T-cell (primary cell): ENCODE measurements at regions not wholly inside any gene's neighbourhood (a gene's known extent, or its start where the extent isn't known, plus 50 kb on each side); places are given as distances from the start of the nearest gene placed in this dataset.

ENCODE experiments used
- ATAC-seq, 4 experiments: fragments of 200-7000 bp in 3 of 4; fragments of 150-1000 bp in 1 of 4; cut with Tn5 transposase; replicated peaks in 1 of 4; 1 replicate in 3 of 4; 2 replicates in 1 of 4; pipeline ENCODE4 v1.10.0; 2021; ENCODE audit warnings: moderate library complexity in 3 of 4, mild to moderate bottlenecking in 2 of 4, moderate number of reproducible peaks in 1 of 4
- CTCF ChIA-PET, 2 donors: fragments of 300-600 bp; sonication (Branson Sonifier 250); formaldehyde crosslinking; loops; one replicate each; lab custom pipeline; 2022; ENCODE audit warnings: antibody characterized with exemption in 2 of 2; lab: Charles Lee
- POLR2A ChIA-PET, 2 donors: fragments of 300-600 bp; sonication (Branson Sonifier 250); formaldehyde crosslinking; loops; one replicate each; lab custom pipeline; 2022; ENCODE audit warnings: antibody characterized with exemption in 2 of 2; lab: Charles Lee
- DNase-seq, 35 experiments: peaks; one replicate each; pipeline versions ENCODE4 v3.0.0 to v3.0.0-alpha.2; 2013 to 2023
- H3K27ac ChIP-seq: one replicate; pipeline ENCODE4 v1.5.1; 2013; ENCODE audit warnings: low read length
- H3K27me3 ChIP-seq, 2 experiments: replicated peaks in 1 of 2; 1 replicate in 1 of 2; 2 replicates in 1 of 2; pipeline versions ENCODE4 v1.6.1 to v1.7.0; 2013; ENCODE audit warnings: low read length in 1 of 2, mixed read lengths in 1 of 2; ENCODE audit not compliant: control insufficient read depth in 2 of 2, insufficient read depth in 2 of 2; ENCODE audit errors: extremely low read depth in 1 of 2
- H3K36me3 ChIP-seq, 2 donors: 1 replicate in 1 of 2; 2 replicates in 1 of 2; pipeline versions ENCODE4 v1.6.1 to v1.7.0; 2013; ENCODE audit warnings: low read length in 1 of 2; ENCODE audit not compliant: control insufficient read depth in 2 of 2, insufficient read depth in 1 of 2; ENCODE audit errors: extremely low read depth in 1 of 2
- H3K4me1 ChIP-seq, 2 experiments: 1 replicate in 1 of 2; 2 replicates in 1 of 2; pipeline versions ENCODE4 v1.6.1 to v1.7.0; 2013; ENCODE audit warnings: low read length in 2 of 2, mixed read lengths in 1 of 2; ENCODE audit not compliant: insufficient read depth in 2 of 2, control insufficient read depth in 1 of 2; ENCODE audit errors: extremely low read depth in 1 of 2
- H3K4me3 ChIP-seq, 2 donors: 1 replicate in 1 of 2; 2 replicates in 1 of 2; pipeline versions ENCODE4 v1.5.1 to v1.7.0; 2013; ENCODE audit warnings: mild to moderate bottlenecking in 2 of 2, low read length in 1 of 2, moderate library complexity in 1 of 2; ENCODE audit not compliant: control insufficient read depth in 1 of 2; ENCODE audit errors: extremely low read depth in 1 of 2
- H3K9me3 ChIP-seq: 2 replicates; pipeline ENCODE4 v1.7.0; 2013
- H3K27ac Mint-ChIP-seq, 2 donors: one replicate each; pipeline ENCODE4 v1.8.0; 2020 to 2021; ENCODE audit warnings: mild to moderate bottlenecking in 2 of 2, mixed read lengths in 2 of 2
- H3K27me3 Mint-ChIP-seq, 2 donors: one replicate each; pipeline ENCODE4 v1.8.0; 2021 to 2022; ENCODE audit warnings: mixed read lengths in 2 of 2
- H3K36me3 Mint-ChIP-seq: one replicate; pipeline ENCODE4 v1.8.0; 2021; ENCODE audit warnings: mixed read lengths
- H3K4me1 Mint-ChIP-seq, 3 donors: one replicate each; pipeline ENCODE4 v1.8.0; 2020 to 2022; ENCODE audit warnings: mixed read lengths in 3 of 3, mild to moderate bottlenecking in 1 of 3
- H3K4me3 Mint-ChIP-seq, 3 donors: one replicate each; pipeline ENCODE4 v1.8.0; 2020 to 2022; ENCODE audit warnings: mild to moderate bottlenecking in 3 of 3, mixed read lengths in 3 of 3, moderate library complexity in 3 of 3
- H3K9me3 Mint-ChIP-seq, 3 donors: one replicate each; pipeline ENCODE4 v1.8.0; 2020 to 2022; ENCODE audit warnings: mixed read lengths in 3 of 3
- WGBS: methylation state at CpG from one replicate; pipeline ENCODE4 v1.1.5; 2013; ENCODE audit warnings: missing lambda C conversion rate; ENCODE audit not compliant: insufficient coverage; 5-methylcytosine and 5-hydroxymethylcytosine counted together

GRCh38 chr15:96020797-96021196, 309.7 kb upstream of the NR2F2 start:
- no peaks in the 10 kb centered on the region for H3K36me3 ChIP-seq

DNA sequence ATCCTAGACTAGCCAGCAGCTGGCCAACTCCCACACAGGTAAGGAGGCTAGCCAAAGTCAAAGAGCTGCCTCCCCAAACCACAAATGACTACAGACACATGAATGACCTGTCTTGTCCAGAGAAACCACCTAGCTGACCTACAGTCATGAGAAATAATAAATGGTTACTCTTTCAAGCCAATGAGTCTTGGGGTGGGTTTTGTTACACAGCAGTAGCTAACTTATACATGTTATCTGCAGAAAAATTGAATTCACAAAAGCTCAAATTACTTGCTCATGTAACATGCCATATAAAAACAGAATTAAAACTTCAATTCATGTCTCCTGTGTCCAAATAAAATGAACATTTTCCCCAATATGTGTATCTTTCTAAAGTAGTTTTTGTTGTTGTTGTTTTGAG, 307.4 kb upstream of the NR2F2 start:
- no peak overlapping the region for H3K4me3 Mint-ChIP-seq
- Histone ChIP-seq H3K36me3 (no peaks in the 10 kb centered on the region), H3K4me1 (no peaks in the 10 kb centered on the region), H3K4me3 (no peak overlapping the region), H3K27ac (no peak overlapping the region), H3K9me3 (no peaks in the 10 kb centered on the region), H3K27me3 (peaks cover 2 to 6% of the 10 kb centered on the region in 2 experiments)
- POLR2A ChIA-PET, result interaction anchor here in 1 of 2 donors (0.6 kb wide), 1 partner anchor 1275 kb away, joined by 3 read pairs; no protein-coding TSS in a partner anchor
- H3K27me3 Mint-ChIP-seq, result peaks cover 3 to 8% of the 10 kb centered on the region in 2 donors
- H3K36me3 Mint-ChIP-seq, result no peaks in the 10 kb centered on the region
- H3K9me3 Mint-ChIP-seq, result peaks cover 0 to 3% (median 0%) of the 10 kb centered on the region in 3 donors
- ATAC-seq (no peak), DNase-seq (no peak)
- H3K4me1 Mint-ChIP-seq, result no peaks in the 10 kb centered on the region
- H3K27ac Mint-ChIP-seq, result no peak overlapping the region
- CTCF ChIA-PET, result no interaction called here

More at GRCh38 chr15:96020797-96021196, 309.7 kb upstream of the NR2F2 start:
- no peak overlapping the region for H3K4me3 Mint-ChIP-seq
- peaks cover 0 to 3% (median 0%) of the 10 kb centered on the region in 3 donors for H3K9me3 Mint-ChIP-seq
- ATAC-seq, result no peak
- no peak overlapping the region for H3K27ac Mint-ChIP-seq
- Histone ChIP-seq H3K27me3 (peaks cover 2 to 6% of the 10 kb centered on the region in 2 experiments), H3K4me1 (no peaks in the 10 kb centered on the region), H3K4me3 (no peak overlapping the region), H3K9me3 (no peaks in the 10 kb centered on the region), H3K27ac (no peak overlapping the region)
- H3K27me3 Mint-ChIP-seq, result peaks cover 0 to 12% of the 10 kb centered on the region in 2 donors
- no peaks in the 10 kb centered on the region for H3K36me3 Mint-ChIP-seq
- ChIA-PET CTCF (no interaction called here), POLR2A (no interaction called here)
- no CpG with 5 or more reads among the region's 3 CpGs for WGBS
- no peak for DNase-seq
- H3K4me1 Mint-ChIP-seq, result no peaks in the 10 kb centered on the region

DNA sequence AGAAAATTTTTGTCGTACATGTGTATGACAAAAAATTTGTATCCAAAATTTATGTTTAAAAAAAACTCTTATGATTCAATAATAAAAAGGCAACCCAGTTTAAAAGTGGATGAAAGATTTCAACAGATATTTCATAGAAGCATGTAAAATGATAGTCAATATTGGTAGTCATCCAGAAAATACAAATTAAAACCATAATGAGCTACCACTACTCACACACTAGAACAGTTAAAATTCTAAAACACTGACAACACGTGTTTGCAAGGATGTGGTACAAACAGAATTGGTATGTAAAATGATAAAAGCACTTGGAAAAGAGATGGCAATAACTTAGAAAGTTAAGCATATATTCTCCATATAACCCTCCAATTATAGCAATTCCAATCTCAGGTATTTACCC, 303.0 kb upstream of the NR2F2 start:
- no peak overlapping the region for H3K27ac Mint-ChIP-seq
- CTCF ChIA-PET, result no interaction called here
- Histone ChIP-seq H3K4me1 (no peaks in the 10 kb centered on the region), H3K27ac (no peak overlapping the region), H3K9me3 (no peaks in the 10 kb centered on the region), H3K36me3 (no peaks in the 10 kb centered on the region), H3K27me3 (peaks cover 3 to 9% of the 10 kb centered on the region in 2 experiments), H3K4me3 (no peak overlapping the region)
- peaks cover 9 to 15% of the 10 kb centered on the region in 2 donors for H3K27me3 Mint-ChIP-seq
- H3K4me1 Mint-ChIP-seq, result no peaks in the 10 kb centered on the region
- POLR2A ChIA-PET, result no interaction called here
- H3K36me3 Mint-ChIP-seq, result no peaks in the 10 kb centered on the region
- peaks cover 0 to 3% (median 3%) of the 10 kb centered on the region in 3 donors for H3K9me3 Mint-ChIP-seq
- no CpG with 5 or more reads among the region's 2 CpGs for WGBS
- ATAC-seq (no peak), DNase-seq (no peak)
- H3K4me3 Mint-ChIP-seq, result no peak overlapping the region

GRCh38 chr15:96028620-96029019, 301.9 kb upstream of the NR2F2 start:
- no peak overlapping the region for H3K27ac ChIP-seq
- H3K4me1 Mint-ChIP-seq, result no peaks in the 10 kb centered on the region
- H3K4me1 ChIP-seq, result no peaks in the 10 kb centered on the region
- peaks cover 9 to 15% of the 10 kb centered on the region in 2 donors for H3K27me3 Mint-ChIP-seq
- H3K36me3 Mint-ChIP-seq, result no peaks in the 10 kb centered on the region
- no peak overlapping the region for H3K4me3 ChIP-seq
- peaks cover 0 to 3% (median 0%) of the 10 kb centered on the region in 3 donors for H3K9me3 Mint-ChIP-seq
- no peak for DNase-seq
- CTCF ChIA-PET, result no interaction called here
- H3K27ac Mint-ChIP-seq, result no peak overlapping the region
- no peaks in the 10 kb centered on the region for H3K9me3 ChIP-seq
- ATAC-seq, result no peak
- no peak overlapping the region for H3K4me3 Mint-ChIP-seq
- POLR2A ChIA-PET, result no interaction called here
- peaks cover 3 to 7% of the 10 kb centered on the region in 2 experiments for H3K27me3 ChIP-seq
- H3K36me3 ChIP-seq, result no peaks in the 10 kb centered on the region
- WGBS, result 60% methylated on average over 2 of the region's 2 CpGs

DNA sequence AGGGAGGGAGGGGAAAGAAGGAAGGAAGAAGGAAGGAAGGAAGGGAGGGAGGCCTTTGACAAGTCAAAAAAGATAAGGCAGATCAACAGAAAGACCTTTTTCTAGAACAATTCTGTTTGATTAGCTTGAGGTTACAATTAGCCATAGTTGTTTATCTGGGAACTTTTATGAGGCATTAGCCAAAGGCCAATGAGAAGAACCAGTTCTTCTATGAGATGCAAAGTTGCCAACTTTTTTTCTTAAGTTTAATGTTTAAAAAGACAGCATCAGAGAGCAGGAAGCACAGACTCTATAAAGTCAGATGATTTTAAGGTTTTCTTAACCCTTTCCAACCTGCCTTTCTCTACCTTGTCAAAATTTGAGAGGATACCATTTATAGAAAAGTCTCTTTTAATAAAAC, 301.3 kb upstream of the NR2F2 start:
- Mint-ChIP-seq H3K27ac (no peak overlapping the region), H3K27me3 (peaks cover 10 to 16% of the 10 kb centered on the region in 2 donors), H3K9me3 (peaks cover 0 to 3% (median 0%) of the 10 kb centered on the region in 3 donors), H3K36me3 (no peaks in the 10 kb centered on the region), H3K4me1 (no peaks in the 10 kb centered on the region), H3K4me3 (no peak overlapping the region)
- H3K27me3 ChIP-seq, result peaks cover 3 to 7% of the 10 kb centered on the region in 2 experiments
- ATAC-seq (no peak), DNase-seq (no peak)
- H3K27ac ChIP-seq, result no peak overlapping the region
- H3K36me3 ChIP-seq, result no peaks in the 10 kb centered on the region
- H3K9me3 ChIP-seq, result no peaks in the 10 kb centered on the region
- no peak overlapping the region for H3K4me3 ChIP-seq
- ChIA-PET POLR2A (no interaction called here), CTCF (no interaction called here)
- H3K4me1 ChIP-seq, result no peaks in the 10 kb centered on the region

GRCh38 chr15:96031426-96032110, 298.9 kb upstream of the NR2F2 start:
- Mint-ChIP-seq H3K4me3 (no peak overlapping the region), H3K36me3 (no peaks in the 10 kb centered on the region), H3K4me1 (peaks cover 0 to 3% (median 0%) of the 10 kb centered on the region in 3 donors), H3K27ac (no peak overlapping the region), H3K27me3 (peaks cover 28 to 30% of the 10 kb centered on the region in 2 donors), H3K9me3 (peaks cover 0 to 3% (median 0%) of the 10 kb centered on the region in 3 donors)
- ChIA-PET CTCF (interaction anchor here in 1 of 2 donors (0.6 kb wide), 1 partner anchor 110 kb away, joined by 3 read pairs; no protein-coding TSS in a partner anchor), POLR2A (no interaction called here)
- Histone ChIP-seq H3K27ac (no peak overlapping the region), H3K4me3 (no peak overlapping the region), H3K36me3 (no peaks in the 10 kb centered on the region), H3K4me1 (peaks cover 0 to 1% of the 10 kb centered on the region in 2 experiments), H3K27me3 (peaks cover under 1 to 7% of the 10 kb centered on the region in 2 experiments), H3K9me3 (no peaks in the 10 kb centered on the region)
- DNase-seq, result no peak
- no peak for ATAC-seq
- WGBS, result 66% methylated on average over 3 of the region's 5 CpGs
